ENCODE measurements at regions not wholly inside any gene's neighbourhood (a gene's known extent, or its start where the extent isn't known, plus 50 kb on each side); places are given as distances from the start of the nearest gene placed in this dataset.

GRCh38 chr2:47315475-47315874, 53.6 kb upstream of the EPCAM start:
- no peak overlapping the region for H3K4me3 ChIP-seq (ENCODE audit: control insufficient read depth, low read depth, low read length)
- TF ChIP-seq CTCF (IDR thresholded peaks at IDR 0.05; ENCODE audit: control insufficient read depth, insufficient read depth, low read depth, low read length, missing control alignments) = no peak
- no peak for DNase-seq (ENCODE audit: low read depth)

DNA sequence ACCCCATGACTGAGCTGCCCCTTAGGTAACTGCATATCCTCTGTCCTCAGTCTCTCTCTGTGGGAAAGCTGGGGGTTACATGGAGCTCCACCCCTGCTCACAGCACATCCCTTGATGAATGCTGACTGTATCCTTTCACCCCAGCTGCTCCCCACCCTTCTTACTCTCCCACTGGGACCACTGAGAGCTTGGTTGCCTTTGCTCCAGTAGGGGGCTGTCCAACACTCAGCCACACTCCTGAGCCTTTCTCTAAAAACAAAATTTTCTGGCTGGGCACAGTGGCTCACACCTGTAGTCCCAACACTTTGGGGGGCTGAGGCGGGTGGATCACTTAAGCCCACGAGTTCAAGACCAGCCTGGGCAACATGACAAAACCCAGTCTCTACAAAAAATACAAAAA, 55.4 kb upstream of the EPCAM start:
- DNase-seq (ENCODE audit: low read depth) = no peak
- TF ChIP-seq CTCF (IDR thresholded peaks at IDR 0.05; ENCODE audit: control insufficient read depth, insufficient read depth, low read depth, low read length, missing control alignments) = no peak
- no peak overlapping the region for H3K4me3 ChIP-seq (ENCODE audit: control insufficient read depth, low read depth, low read length)

DNA sequence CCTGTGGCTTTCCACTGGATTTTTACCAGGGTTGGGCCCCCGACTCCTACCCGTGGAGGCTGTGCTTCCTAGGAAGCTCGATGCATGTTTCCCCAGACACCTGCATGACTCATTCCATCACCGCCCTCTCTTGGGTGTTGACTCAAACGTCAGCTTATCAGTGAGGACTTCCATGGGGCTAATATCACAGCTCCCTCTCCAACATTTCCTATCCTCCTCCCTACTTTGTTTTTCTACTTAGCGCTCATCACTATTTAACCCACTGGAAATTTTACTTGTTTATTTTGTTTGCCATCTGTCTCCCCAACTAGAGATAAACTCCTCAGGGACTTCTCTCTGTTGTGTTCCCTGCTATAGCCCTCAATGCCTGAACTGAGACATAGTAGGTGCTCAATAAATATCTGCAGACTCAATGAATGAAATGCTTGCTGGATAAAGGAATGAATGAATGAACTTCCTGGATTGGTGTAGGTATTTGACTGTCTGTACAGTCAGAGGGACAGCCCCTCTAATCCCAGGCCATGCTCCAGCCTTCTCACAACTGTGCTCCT, 55.9 kb upstream of the EPCAM start:
- no peak for DNase-seq (ENCODE audit: low read depth)
- no peak overlapping the region for H3K4me3 ChIP-seq (ENCODE audit: control insufficient read depth, low read depth, low read length)
- no peak for TF ChIP-seq CTCF (IDR thresholded peaks at IDR 0.05; ENCODE audit: control insufficient read depth, insufficient read depth, low read depth, low read length, missing control alignments)

- TF ChIP-seq CTCF (IDR thresholded peaks at IDR 0.05; ENCODE audit: control insufficient read depth, insufficient read depth, low read depth, low read length, missing control alignments) = no peak
- H3K4me3 ChIP-seq (ENCODE audit: control insufficient read depth, low read depth, low read length) = no peak overlapping the region
- no peak for DNase-seq (ENCODE audit: low read depth)
Observed at GRCh38 chr2:47312491-47312850, 56.6 kb upstream of the EPCAM start.

DNA sequence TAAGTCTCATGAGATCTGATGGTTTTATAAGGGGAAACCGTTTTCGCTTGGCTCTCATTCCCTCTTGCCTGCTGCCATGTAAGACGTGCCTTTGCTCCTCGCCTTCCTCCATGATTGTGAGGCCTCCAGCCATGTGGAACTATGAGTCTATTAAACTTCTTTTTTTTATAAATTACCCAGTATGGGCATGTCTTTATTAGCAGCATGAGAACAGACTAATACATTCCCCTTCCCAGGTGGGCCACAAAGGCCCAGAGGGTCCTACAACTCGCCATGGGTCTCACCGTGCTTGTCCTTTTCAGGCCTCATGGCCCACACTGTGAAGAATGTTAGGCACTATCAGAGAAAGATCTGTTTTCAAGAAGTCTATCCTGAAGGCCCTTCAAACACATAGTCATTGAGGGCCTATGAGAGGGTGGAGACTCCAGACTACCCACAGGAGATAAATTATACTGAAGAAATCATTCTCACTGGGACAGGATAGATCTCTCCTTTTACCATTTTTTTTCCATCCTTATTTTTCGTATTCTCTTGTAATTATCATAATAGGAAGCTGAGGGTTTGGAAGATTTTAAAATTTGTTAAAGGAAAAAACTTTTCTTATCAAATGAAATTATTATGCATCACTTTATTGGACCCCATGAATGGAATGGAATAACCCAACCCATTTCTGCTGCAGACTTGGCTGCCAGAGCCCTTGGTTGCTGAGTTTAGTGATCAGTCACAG, 57.2 kb upstream of the EPCAM start:
- H3K4me3 ChIP-seq (ENCODE audit: control insufficient read depth, low read depth, low read length) = no peak overlapping the region

GRCh38 chr2:47310801-47311560, 58.1 kb upstream of the EPCAM start:
- DNase-seq (ENCODE audit: low read depth) = no peak
- TF ChIP-seq CTCF (IDR thresholded peaks at IDR 0.05; ENCODE audit: control insufficient read depth, insufficient read depth, low read depth, low read length, missing control alignments) = no peak
- no peak overlapping the region for H3K4me3 ChIP-seq (ENCODE audit: control insufficient read depth, low read depth, low read length)

More for the DNA sequence above, 57.2 kb upstream of the EPCAM start:
- TF ChIP-seq CTCF (IDR thresholded peaks at IDR 0.05; ENCODE audit: control insufficient read depth, insufficient read depth, low read depth, low read length, missing control alignments) = no peak
- no peak for DNase-seq (ENCODE audit: low read depth)

All from AG09309 (cell line).